ENCODE measurements at regions not wholly inside any gene's neighbourhood (a gene's known extent, or its start where the extent isn't known, plus 50 kb on each side); places are given as distances from the start of the nearest gene placed in this dataset.

DNA sequence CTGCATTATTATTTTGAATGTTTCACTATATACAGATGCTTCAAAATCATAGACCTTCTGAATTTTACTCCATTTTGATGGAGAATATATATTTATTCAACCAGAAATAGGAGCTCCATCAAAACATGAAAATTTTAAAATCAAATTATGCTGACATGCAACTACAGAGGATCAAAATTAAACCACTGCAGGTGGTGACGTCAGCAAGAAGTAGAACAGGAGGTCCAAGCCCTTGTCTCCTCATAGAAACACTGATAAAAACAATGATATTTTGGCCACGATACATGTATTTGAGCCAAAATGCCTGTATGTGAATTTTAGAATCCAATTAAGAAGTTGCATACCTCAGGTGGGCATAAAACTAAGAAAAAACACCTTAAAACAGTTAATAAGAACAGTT is 236.6 kb upstream of the FBXL7 start:
- TF ChIP-seq, protein P1, sequence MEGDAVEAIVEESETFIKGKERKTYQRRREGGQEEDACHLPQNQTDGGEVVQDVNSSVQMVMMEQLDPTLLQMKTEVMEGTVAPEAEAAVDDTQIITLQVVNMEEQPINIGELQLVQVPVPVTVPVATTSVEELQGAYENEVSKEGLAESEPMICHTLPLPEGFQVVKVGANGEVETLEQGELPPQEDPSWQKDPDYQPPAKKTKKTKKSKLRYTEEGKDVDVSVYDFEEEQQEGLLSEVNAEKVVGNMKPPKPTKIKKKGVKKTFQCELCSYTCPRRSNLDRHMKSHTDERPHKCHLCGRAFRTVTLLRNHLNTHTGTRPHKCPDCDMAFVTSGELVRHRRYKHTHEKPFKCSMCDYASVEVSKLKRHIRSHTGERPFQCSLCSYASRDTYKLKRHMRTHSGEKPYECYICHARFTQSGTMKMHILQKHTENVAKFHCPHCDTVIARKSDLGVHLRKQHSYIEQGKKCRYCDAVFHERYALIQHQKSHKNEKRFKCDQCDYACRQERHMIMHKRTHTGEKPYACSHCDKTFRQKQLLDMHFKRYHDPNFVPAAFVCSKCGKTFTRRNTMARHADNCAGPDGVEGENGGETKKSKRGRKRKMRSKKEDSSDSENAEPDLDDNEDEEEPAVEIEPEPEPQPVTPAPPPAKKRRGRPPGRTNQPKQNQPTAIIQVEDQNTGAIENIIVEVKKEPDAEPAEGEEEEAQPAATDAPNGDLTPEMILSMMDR (IDR thresholded peaks at IDR 0.05; ENCODE audit: low read depth, low read length, poor library complexity, severe bottlenecking) = no peak
- no peak for TF ChIP-seq EZH2phosphoT487 (IDR thresholded peaks at IDR 0.05; ENCODE audit: borderline replicate concordance, low read length)

Measured in DOHH2 (cell line).